Hematopoietic multipotent progenitor cell treated with erythropoietin and hydrocortisone succinate and interleukin-3 and kit ligand, for 15 days (in vitro differentiated cells): ENCODE measurements at regions not wholly inside any gene's neighbourhood (a gene's known extent, or its start where the extent isn't known, plus 50 kb on each side); places are given as distances from the start of the nearest gene placed in this dataset.
"Not testable (repeated sequence)": the region's sequence is repeated elsewhere in the genome, so short reads cannot be mapped to it uniquely, and the experiment has no call there.

Experiments
- DNase-seq: peaks from one replicate; pipeline ENCODE4 v3.0.0-alpha.2; 2015; ENCODE audit warnings: low spot score

- no peak for DNase-seq
These were observed 226.3 kb upstream of the NPVF start for GRCh38 chr7:25454562-25455041.

- DNase-seq: no peak
These were observed 227.5 kb upstream of the NPVF start for GRCh38 chr7:25455683-25456251.

DNA sequence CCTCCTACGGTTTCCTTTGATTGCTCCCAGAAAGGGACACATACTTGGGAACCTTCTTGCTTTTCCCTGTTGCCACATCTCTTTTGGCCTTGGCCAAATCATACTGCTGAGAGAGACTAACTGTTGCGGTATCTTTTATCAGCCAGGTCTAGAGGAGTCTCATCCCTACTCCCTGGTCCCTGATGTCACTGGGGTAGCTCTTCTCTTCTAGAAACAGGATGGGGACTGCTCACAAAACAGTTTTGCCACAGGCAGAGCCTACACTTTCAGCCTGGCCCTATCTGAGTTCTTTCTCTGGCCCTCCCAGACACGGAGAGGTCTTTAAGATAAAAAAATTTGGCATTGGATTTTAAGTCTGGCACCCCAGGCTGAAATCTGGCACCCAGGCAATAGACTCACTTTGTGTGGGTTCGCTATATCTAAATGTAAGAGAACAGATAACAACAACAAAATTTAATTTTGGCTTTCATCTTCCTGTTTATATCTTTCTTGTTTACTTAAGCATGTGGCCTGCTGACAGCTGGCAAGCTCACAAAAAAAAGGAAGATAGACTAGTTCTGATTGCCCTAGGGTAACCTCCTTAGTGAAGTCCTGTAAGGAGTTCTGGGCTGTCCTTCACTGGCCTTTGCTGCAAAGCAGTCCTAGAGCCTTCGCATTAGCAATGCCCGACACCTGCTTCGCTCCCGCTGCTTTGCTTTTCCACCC lies 228.3 kb upstream of the NPVF start:
- DNase-seq: no peak

DNA sequence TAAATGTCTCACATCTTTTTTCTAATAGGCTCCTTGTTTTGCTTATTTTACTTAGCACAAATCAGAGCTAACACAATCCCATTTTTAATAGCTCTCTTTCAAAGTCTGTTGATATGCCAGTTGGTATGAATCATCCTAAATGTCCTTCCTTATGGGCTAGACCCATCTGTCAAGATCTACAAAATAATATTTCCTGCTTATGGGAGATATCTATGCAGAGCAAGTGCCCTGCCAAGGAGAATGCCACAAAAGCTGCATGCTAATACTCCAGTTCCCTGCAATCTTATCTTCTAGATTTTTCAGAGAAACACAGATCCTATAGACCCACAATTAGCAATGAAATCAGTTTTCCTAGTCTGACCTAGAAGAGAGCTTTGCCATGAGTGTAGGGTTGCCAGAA lies 230.8 kb upstream of the NPVF start:
- no peak for DNase-seq

DNA sequence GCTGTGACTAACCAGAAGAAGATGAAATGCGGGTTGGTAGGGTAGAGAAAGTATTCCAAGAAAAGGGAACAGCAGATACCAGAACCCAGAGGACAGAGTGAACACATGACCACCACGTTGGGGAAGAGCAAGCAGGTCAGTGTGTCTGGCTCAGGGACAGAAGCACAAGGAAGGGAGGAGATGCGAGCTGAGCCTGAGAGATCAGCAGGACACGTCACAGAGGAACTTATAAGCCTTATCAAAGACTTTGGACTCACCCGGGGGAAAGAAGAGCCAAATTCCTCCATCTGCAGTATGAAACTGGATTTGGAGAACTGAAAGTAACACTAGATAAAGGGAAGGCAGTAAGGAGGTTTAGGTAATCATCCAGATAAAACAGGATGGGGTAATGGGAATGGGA lies 232.1 kb upstream of the NPVF start:
- no peak for DNase-seq

DNA sequence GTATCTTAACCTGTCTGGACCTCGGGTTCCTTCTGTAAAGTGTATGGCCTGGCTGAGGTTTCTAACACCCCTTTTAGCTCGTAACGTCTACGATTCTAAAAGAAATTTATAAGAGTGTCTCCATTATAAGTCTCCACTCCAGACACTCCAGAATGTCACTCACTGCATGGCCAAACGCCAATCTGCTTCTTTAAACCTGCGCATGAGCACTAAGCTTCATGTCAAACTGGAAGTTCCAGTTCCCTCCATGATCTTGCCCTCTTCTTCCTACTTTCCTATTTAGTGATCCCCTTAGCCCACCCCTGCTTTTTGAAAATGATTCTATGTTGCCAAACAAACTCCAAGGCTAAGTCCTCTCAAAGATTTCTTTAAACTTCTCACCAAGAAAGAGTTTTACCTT lies 241.4 kb upstream of the NPVF start:
- DNase-seq: no peak

GRCh38 chr7:25476863-25477499 lies 248.7 kb upstream of the NPVF start:
- DNase-seq: no peak

DNA sequence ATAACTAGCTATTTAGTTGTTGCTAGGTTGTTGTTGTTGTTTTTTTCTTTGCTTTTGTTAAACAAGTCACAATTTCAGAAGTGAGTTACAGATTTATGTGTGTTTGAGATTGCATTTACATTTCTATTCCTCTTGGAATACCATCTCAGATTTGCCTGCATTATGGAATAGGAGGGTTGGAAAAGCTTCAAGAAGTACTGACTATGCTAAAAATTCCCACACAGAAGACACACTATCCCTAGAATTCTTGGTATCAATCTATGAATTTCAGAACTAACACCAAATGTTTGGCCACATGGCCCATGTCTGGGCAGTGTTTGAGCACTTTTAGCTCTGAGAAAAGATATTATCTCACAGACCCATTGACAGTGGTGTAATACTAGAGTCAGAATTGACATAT lies 249.9 kb upstream of the NPVF start:
- not testable (repeated sequence) for DNase-seq

- DNase-seq: no peak
These were observed 250.6 kb upstream of the NPVF start for GRCh38 chr7:25478925-25479324.

DNA sequence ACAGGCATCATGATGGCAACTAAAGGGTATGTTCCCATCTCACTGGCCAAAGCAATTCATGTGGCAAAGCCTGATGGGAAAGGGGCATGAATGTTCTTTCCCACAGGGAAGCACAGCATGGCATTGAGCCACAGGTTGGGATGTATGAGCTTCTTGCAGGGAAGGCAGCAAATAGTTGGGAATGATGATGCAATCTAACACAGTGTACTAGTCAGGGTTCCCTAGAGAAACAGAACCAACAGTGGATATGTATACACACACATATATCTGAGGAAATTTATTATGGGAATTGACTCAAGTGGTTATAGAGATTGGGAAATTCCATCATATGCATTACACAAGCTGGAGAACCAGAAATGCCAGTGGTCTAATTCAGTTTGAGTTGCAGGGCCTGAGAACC lies 253.6 kb upstream of the NPVF start:
- no peak for DNase-seq

DNA sequence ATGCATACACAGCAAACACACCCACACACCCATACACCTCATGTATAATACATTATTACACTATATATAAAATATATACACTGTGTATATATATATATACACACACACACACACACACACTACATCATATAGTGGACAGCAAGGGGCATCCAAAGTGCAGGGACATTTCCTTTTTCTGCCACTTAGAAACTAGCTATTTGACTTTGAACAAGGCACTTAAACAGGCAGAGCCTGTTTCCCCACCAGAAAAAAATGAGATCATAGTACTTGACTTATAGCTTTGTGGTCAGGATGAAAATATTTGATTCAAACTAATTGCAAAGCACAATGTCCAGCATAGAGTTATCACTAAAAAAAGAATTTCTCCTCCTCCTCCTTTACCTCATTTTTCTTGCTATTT lies 254.3 kb upstream of the NPVF start:
- no peak for DNase-seq

GRCh38 chr7:25485026-25485425 lies 256.7 kb upstream of the NPVF start:
- DNase-seq: no peak

GRCh38 chr7:25486656-25487055 lies 258.4 kb upstream of the NPVF start:
- DNase-seq: no peak

DNA sequence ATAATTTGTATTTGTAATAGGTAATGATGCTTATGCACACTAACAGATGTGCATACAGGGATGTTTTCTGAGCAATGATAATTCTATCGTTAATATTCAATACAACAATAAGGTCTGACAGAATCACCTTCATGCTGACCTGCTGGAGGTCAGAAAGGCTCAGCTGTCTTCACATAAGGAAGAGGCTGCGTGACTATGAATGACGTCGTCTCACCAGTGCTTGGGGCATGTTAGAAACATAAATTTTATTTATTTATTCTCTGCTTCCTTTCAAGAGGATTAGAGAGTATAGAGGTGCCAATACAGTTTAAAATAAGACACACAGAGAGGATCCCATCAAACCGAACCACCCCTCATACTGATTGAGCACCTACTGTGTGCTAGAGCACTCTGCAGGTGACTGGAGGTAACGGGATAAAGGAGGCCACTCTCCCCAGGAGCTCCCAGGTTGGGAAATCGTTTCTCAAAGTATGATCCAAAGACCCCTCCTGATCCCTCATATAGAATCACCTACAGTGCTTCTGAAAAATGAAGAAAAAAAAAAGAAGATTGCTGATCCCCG lies 265.6 kb upstream of the NPVF start:
- DNase-seq: no peak

DNA sequence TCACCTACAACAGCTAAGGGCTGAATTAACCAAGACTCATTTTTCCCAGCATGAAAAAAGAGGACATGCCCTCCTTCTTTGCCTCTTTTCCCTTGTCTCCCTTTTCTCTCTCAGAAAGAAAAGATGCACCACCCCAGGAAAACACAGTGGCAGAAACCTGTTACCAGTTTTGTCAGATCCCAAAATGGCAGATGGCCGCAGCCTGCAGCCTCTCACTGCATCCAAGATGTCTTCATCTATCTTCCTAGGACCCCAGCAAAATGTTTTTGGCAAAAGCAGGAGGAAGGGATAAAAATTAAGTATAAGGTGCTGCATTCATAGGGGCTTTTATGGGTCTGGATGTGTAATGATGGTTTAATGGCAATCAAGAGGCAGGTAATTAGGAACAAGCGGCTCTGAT lies 266.6 kb upstream of the NPVF start:
- no peak for DNase-seq

DNA sequence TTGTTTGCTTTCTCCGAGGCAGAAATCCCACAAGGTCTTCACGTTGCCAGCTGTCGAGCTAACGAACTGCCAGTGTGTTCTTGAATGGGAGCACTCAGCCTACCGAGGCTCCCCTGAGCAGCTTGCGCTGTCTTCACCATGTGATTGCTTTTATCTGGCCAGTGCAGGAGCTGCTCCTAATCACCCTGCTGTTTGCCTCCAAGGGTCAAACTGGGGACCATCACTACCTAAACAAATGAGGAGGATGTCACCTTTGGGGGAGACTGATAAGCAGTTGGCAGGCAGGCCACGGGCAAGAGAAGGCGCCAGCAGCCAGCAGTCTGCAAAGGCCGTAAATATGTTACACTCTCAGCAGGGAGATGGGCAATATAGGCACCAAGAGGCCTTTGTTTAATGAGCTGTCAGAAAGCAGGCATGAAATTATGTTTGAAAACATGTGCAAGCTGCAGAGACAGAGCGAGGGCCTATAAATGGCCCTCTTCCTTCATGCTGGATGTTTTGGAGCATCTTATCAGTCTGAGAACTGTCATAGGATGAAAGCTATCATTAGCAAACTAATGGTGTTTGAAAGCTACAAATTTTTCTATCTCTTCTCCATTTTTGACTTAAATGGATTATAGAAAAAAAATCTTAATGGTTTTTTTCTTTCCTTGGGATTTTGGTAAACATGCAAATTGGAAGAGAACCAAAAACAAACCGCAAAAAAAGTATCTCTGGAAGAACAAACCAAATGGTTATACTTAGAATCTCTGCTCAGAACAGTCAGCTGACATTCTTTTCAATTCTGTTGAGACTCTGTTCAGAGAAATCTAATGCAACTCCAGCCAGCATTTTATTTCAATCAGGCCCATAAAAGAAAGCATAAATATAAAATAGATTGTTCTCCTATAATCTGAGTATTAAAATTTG lies 267.3 kb upstream of the NPVF start:
- peak; percentile 16 for DNase-seq

- no peak for DNase-seq
These were observed 268.4 kb upstream of the NPVF start for GRCh38 chr7:25496476-25497368.

DNA sequence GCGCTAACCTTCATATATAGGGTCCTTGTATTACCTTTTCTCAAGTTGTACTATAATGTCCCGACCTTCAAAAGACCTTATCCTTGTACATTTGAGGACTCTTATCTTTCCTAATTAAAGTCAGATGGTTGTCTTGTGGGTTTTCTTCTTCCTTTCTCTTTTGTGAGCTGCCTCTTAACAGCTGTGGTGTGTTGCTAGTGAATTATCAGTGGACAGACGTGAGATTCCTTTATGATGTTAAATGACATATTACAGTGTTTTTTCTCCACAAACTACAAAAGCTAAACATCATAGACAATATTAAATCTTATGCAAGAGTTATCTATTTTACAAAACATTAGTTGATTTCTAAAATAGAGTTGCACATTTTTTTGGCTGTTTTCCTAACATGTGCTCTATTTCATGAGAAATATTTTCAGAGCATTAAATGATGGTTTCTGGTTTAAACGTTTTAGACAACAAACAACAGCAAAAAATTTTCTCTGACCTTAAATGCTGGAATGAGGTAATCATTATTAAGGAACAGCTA lies 272.2 kb upstream of the NPVF start:
- no peak for DNase-seq

DNA sequence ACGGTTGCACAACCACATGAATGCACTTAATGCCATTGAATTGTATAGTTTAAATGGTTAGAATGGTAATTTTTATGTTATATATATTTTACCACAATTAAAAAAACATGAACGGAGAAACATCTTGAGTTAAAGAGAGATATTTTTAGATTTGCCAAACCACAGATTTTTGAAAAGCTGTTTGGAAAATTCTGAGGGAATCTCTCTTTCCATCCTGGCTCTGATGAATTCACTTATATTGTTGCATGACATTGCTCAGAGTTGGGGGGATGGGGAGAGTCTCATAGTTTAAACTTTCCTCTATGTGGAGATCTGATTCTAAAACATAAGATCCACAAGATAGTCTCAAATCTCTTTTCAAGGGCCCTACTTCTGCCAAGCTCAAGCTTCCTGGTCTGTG lies 275.0 kb upstream of the NPVF start:
- DNase-seq: no peak

DNA sequence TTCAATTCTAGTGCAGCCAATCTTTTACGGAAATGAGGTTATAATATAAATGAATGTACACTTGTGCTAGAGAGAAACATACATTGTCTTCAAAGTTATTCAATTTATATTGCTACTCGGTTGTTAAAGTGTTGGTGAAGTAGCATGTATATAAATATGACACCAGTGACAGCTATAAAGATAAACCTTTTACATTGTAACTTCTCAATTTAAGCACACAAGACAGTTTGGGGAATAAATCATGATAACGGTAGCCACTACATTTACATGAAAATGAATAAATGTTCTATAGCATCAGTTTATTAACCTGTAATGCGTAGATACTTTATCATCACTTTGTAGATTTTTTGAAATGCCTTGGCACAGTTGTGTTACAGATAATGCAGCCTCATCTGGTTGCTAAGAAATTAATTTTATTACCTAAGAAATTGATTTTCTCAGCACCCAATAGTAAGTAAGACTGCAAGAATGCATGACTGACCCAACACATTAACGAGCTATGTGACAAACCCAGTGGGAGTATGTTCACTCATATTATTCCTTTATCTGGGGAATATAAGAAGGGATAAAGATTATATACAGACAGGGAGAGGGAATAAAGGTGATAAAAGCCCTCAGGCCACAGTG lies 283.9 kb upstream of the NPVF start:
- DNase-seq: no peak
